Gastrocnemius medialis (tissue), 4 donors: ENCODE measurements at regions not wholly inside any gene's neighbourhood (a gene's known extent, or its start where the extent isn't known, plus 50 kb on each side); places are given as distances from the start of the nearest gene placed in this dataset.

Experiments
- ATAC-seq, 2 donors: fragments of 150-250 bp; one replicate each; pipeline ENCODE4 v1.9.1; 2016
- DNase-seq, 2 donors: peaks; one replicate each; pipeline ENCODE4 v3.0.0-alpha.2; 2019
- H3K27ac ChIP-seq, 4 donors: fragments of 200-600 bp; sonication (generic); 1 replicate in 1 of 4; 2 replicates in 3 of 4; pipeline ENCODE4 v1.5.1; 2016 to 2018; ENCODE audit warnings: mild to moderate bottlenecking in 2 of 4, moderate library complexity in 1 of 4
- H3K27me3 ChIP-seq, 3 donors: fragments of 200-600 bp; sonication (generic) in 2 of 3; 1 replicate in 1 of 3; 2 replicates in 2 of 3; pipeline versions ENCODE4 v1.5.1 to v1.6.0; 2016 to 2019; ENCODE audit warnings: mild to moderate bottlenecking in 1 of 3, moderate library complexity in 1 of 3
- H3K36me3 ChIP-seq, 2 donors: fragments of 200-600 bp; sonication (generic) in 1 of 2; one replicate each; pipeline ENCODE4 v1.5.1; 2017 to 2018
- H3K4me1 ChIP-seq, 2 donors: fragments of 200-600 bp; sonication (generic) in 1 of 2; one replicate each; pipeline ENCODE4 v1.5.1; 2016 to 2017; ENCODE audit warnings: mild to moderate bottlenecking in 2 of 2
- H3K4me3 ChIP-seq, 4 donors: fragments of 200-600 bp; sonication (generic) in 3 of 4; 1 replicate in 1 of 4; 2 replicates in 3 of 4; pipeline ENCODE4 v1.5.1; 2016 to 2019; ENCODE audit warnings: mild to moderate bottlenecking in 2 of 4
- H3K9me3 ChIP-seq, 3 donors: fragments of 200-600 bp; sonication (generic) in 2 of 3; 1 replicate in 1 of 3; 2 replicates in 2 of 3; pipeline ENCODE4 v1.5.1; 2016 to 2019
- POLR2A ChIP-seq, 2 donors: fragments of 450-650 bp; IDR thresholded peaks; one replicate each; pipeline ENCODE4 v1.6.1; 2017; ENCODE audit warnings: antibody characterized with exemption in 2 of 2, mild to moderate bottlenecking in 2 of 2, moderate library complexity in 2 of 2
- in situ Hi-C, 4 donors: fragments of 200-750 bp; cut with MboI; loops; one replicate each; pipeline versions ENCODE4 v1.15.0 to v1.8.0; 2017; ENCODE audit warnings: low sequenced_read_pairs in 4 of 4
- intact Hi-C: fragments of 100-400 bp; cut with DNase I; formaldehyde crosslinking; loops from one replicate; pipeline ENCODE4 v1.15.1; 2023; ENCODE audit warnings: low total_unique reads
- TF ChIP-seq, protein P1 (sequence below), 5 experiments: fragments of 450-650 bp in 3 of 5; fragments of 200-600 bp in 2 of 5; sonication (generic) in 2 of 5; IDR thresholded peaks in 4 of 5; conservative IDR thresholded peaks in 1 of 5; 1 replicate in 4 of 5; 2 replicates in 1 of 5; pipeline ENCODE4 v1.5.1; 2016 to 2019; ENCODE audit warnings: antibody characterized with exemption in 5 of 5, mild to moderate bottlenecking in 3 of 5, moderate library complexity in 3 of 5

DNA sequence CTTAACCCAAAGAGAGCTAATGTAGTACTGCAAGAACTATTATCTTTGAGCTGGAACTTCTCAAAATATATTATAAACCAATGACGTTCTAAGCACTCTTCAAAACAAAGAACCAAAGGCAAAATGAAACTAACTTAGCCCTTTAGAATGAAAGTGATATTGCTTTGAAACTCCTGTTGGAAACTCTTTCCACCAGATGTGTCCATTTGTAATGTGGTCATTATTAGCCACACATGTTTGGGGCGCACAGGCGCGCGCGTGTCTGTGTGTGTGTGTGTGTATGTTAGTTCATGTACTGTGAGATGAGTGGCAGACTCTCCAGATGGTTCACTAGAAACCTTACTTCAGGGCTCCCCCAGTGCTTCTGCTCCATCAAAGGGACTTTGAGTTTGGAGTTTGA is 323.4 kb downstream of the BCL11A start:
- in situ Hi-C loops, result no loop called here
- no peaks in the 10 kb centered on the region for H3K36me3 ChIP-seq

DNA sequence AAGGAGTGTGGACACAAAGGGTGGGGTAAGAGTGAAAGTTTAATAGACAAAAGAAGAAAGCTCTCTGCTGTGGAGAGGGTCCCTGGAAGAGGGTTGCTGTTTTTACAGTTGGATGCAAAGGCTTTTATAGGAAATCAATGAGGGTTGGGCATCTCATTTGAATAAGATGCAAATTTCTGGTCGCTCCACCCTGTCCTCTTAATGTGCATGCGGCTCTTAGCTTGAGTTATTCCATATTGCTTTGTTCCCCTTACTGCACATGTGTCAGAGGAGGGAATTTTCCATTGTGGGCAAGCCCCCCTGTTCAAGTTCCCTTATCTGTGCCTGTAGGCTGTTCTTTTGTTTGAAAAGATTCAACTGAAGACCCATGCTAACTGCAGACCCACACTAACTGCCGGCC is 326.5 kb downstream of the BCL11A start:
- TF ChIP-seq, protein P1, sequence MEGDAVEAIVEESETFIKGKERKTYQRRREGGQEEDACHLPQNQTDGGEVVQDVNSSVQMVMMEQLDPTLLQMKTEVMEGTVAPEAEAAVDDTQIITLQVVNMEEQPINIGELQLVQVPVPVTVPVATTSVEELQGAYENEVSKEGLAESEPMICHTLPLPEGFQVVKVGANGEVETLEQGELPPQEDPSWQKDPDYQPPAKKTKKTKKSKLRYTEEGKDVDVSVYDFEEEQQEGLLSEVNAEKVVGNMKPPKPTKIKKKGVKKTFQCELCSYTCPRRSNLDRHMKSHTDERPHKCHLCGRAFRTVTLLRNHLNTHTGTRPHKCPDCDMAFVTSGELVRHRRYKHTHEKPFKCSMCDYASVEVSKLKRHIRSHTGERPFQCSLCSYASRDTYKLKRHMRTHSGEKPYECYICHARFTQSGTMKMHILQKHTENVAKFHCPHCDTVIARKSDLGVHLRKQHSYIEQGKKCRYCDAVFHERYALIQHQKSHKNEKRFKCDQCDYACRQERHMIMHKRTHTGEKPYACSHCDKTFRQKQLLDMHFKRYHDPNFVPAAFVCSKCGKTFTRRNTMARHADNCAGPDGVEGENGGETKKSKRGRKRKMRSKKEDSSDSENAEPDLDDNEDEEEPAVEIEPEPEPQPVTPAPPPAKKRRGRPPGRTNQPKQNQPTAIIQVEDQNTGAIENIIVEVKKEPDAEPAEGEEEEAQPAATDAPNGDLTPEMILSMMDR (IDR thresholded peaks at IDR 0.05 in 4 of 5, conservative IDR thresholded peaks at IDR 0.05 in 1 of 5), result no peak
- TF ChIP-seq POLR2A (IDR thresholded peaks at IDR 0.05), result no peak
- DNase-seq, result no peak
- Histone ChIP-seq H3K36me3 (no peaks in the 10 kb centered on the region), H3K27me3 (no peaks in the 10 kb centered on the region), H3K4me1 (no peaks in the 10 kb centered on the region), H3K9me3 (no peaks in the 10 kb centered on the region), H3K27ac (no peak overlapping the region), H3K4me3 (no peak overlapping the region)
- intact Hi-C loops, result no loop called here
- in situ Hi-C loops, result no loop called here
- ATAC-seq, result no peak

More for the DNA sequence above, 323.4 kb downstream of the BCL11A start:
- DNase-seq, result no peak
- intact Hi-C loops, result no loop called here
- no peaks in the 10 kb centered on the region for H3K9me3 ChIP-seq
- H3K27me3 ChIP-seq, result no peaks in the 10 kb centered on the region
- TF ChIP-seq, protein P1 (IDR thresholded peaks at IDR 0.05 in 4 of 5, conservative IDR thresholded peaks at IDR 0.05 in 1 of 5), result no peak
- no peak for TF ChIP-seq POLR2A (IDR thresholded peaks at IDR 0.05)
- no peak overlapping the region for H3K4me3 ChIP-seq
- H3K27ac ChIP-seq, result no peak overlapping the region
- no peak for ATAC-seq
- no peaks in the 10 kb centered on the region for H3K4me1 ChIP-seq

DNA sequence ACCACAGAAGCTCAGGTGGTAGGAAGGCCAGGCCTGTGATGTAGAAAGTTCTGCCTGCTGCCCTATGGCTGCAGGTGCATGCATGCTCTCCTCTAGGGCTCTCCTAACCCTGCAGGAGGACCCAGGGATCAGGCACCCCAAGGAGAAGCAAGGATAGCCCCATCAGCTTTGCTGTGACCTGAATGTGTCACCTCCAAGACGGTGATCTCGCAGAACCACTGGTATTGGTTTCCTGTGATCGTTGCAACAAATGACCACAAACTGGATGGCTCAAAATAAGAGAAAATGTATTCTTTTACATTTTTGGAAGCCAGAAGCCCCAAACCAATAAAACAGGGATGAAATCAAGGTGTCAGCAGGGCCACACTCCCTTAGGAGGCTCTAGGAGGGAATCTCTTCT is 327.3 kb downstream of the BCL11A start:
- intact Hi-C loops, result no loop called here
- TF ChIP-seq POLR2A (IDR thresholded peaks at IDR 0.05), result no peak
- TF ChIP-seq, protein P1 (IDR thresholded peaks at IDR 0.05 in 4 of 5, conservative IDR thresholded peaks at IDR 0.05 in 1 of 5), result no peak
- ATAC-seq (no peak), DNase-seq (no peak)
- in situ Hi-C loops, result no loop called here
- H3K4me1 ChIP-seq, result no peaks in the 10 kb centered on the region
- no peak overlapping the region for H3K4me3 ChIP-seq
- no peaks in the 10 kb centered on the region for H3K27me3 ChIP-seq
- no peaks in the 10 kb centered on the region for H3K36me3 ChIP-seq
- H3K27ac ChIP-seq, result no peak overlapping the region
- H3K9me3 ChIP-seq, result no peaks in the 10 kb centered on the region

DNA sequence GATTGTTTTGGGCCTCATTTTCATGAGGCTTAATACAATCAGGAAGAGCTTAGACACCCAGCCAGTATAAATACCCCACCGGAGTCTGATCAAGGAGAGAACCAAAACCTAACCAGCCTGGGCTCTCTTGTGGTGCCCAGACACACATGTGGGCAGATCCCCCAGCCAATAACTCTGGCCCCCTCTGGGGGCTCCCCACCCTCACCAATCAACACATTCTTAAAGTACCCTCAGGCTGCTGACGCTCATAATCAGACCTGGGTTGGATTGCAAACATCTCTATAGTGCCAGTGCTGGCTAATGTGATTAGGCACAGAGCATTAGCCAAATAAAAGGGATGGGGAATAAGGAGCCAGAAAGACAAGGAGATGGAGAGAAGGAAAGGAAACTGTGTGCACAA is 329.6 kb downstream of the BCL11A start:
- intact Hi-C loops, result no loop called here
- H3K27ac ChIP-seq, result no peak overlapping the region
- H3K4me3 ChIP-seq, result no peak overlapping the region
- H3K9me3 ChIP-seq, result no peaks in the 10 kb centered on the region
- DNase-seq (no peak), ATAC-seq (no peak)
- in situ Hi-C loops, result no loop called here
- TF ChIP-seq, protein P1 (IDR thresholded peaks at IDR 0.05 in 4 of 5, conservative IDR thresholded peaks at IDR 0.05 in 1 of 5), result no peak
- no peak for TF ChIP-seq POLR2A (IDR thresholded peaks at IDR 0.05)
- no peaks in the 10 kb centered on the region for H3K4me1 ChIP-seq
- H3K36me3 ChIP-seq, result no peaks in the 10 kb centered on the region
- no peaks in the 10 kb centered on the region for H3K27me3 ChIP-seq

DNA sequence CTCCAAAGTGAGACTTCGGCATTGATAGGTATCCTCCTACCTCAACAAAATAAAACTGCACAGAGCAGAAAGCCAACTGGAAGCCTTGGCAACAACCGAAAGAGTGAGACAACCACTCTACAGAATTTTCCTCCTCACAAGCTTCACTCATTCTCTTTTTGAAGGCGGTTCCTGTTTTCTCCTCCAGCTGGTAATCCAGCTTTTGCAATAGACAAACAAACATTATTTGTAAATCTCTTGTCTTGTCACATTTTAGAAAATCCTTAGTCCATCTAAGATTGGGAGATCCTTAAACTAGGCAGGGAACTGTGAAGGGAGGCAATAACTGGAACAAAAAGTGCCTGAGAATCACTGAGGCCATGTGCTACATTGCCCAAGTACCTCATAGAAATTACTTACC is 332.4 kb downstream of the BCL11A start:
- in situ Hi-C loops, result no loop called here
- intact Hi-C loops, result no loop called here

More for the DNA sequence above, 332.4 kb downstream of the BCL11A start:
- DNase-seq (no peak), ATAC-seq (no peak)
- H3K4me1 ChIP-seq, result no peaks in the 10 kb centered on the region
- no peaks in the 10 kb centered on the region for H3K9me3 ChIP-seq
- no peak for TF ChIP-seq POLR2A (IDR thresholded peaks at IDR 0.05)
- TF ChIP-seq, protein P1 (IDR thresholded peaks at IDR 0.05 in 4 of 5, conservative IDR thresholded peaks at IDR 0.05 in 1 of 5), result no peak
- H3K27ac ChIP-seq, result no peak overlapping the region
- H3K27me3 ChIP-seq, result no peaks in the 10 kb centered on the region
- no peak overlapping the region for H3K4me3 ChIP-seq
- no peaks in the 10 kb centered on the region for H3K36me3 ChIP-seq
